Lung (tissue), 11 donors: ENCODE measurements at regions not wholly inside any gene's neighbourhood (a gene's known extent, or its start where the extent isn't known, plus 50 kb on each side); places are given as distances from the start of the nearest gene placed in this dataset.

Experiments used
- ATAC-seq: fragments of 200-7000 bp; cut with Tn5 transposase; one replicate; pipeline ENCODE4 v1.9.1; 2020; ENCODE audit warnings: moderate number of reproducible peaks; ENCODE audit not compliant: insufficient read depth, low FRiP score
- DNase-seq, 3 donors: peaks; one replicate each; pipeline ENCODE4 v3.0.0-alpha.2; 2013 to 2017
- H3K27ac ChIP-seq, 2 donors: one replicate each; pipeline ENCODE4 v1.5.1; 2013; ENCODE audit warnings: mild to moderate bottlenecking in 2 of 2, moderate library complexity in 2 of 2, control low read depth in 1 of 2, inconsistent platforms in 1 of 2, low read depth in 1 of 2, low read length in 1 of 2
- H3K27me3 ChIP-seq, 3 donors: one replicate each; pipeline ENCODE4 v1.5.1; 2013; ENCODE audit warnings: low read length in 2 of 3; ENCODE audit not compliant: control insufficient read depth in 3 of 3, insufficient read depth in 3 of 3
- H3K36me3 ChIP-seq, 4 donors: one replicate each; pipeline ENCODE4 v1.5.1; 2013; ENCODE audit warnings: low read length in 4 of 4, mild to moderate bottlenecking in 1 of 4, moderate library complexity in 1 of 4; ENCODE audit not compliant: control insufficient read depth in 4 of 4, insufficient read depth in 4 of 4
- H3K4me1 ChIP-seq, 5 donors: one replicate each; pipeline ENCODE4 v1.5.1; 2013; ENCODE audit warnings: low read length in 5 of 5, mild to moderate bottlenecking in 2 of 5, moderate library complexity in 1 of 5; ENCODE audit not compliant: control insufficient read depth in 5 of 5, insufficient read depth in 5 of 5
- H3K4me3 ChIP-seq: one replicate; pipeline ENCODE4 v1.5.1; 2013; ENCODE audit warnings: mild to moderate bottlenecking, control low read depth, moderate library complexity
- H3K9ac ChIP-seq, 2 donors: one replicate each; pipeline ENCODE4 v1.5.1; 2013; ENCODE audit warnings: low read length in 2 of 2, control low read depth in 1 of 2; ENCODE audit not compliant: insufficient read depth in 1 of 2
- H3K9me3 ChIP-seq, 4 donors: one replicate each; pipeline ENCODE4 v1.5.1; 2013; ENCODE audit warnings: low read length in 3 of 4, mild to moderate bottlenecking in 1 of 4, moderate library complexity in 1 of 4; ENCODE audit not compliant: control insufficient read depth in 4 of 4, insufficient read depth in 3 of 4
- CTCF ChIP-seq: IDR thresholded peaks from 2 replicates; pipeline ENCODE4 v1.5.1; 2012; ENCODE audit warnings: mild to moderate bottlenecking; ENCODE audit errors: control extremely low read depth, extremely low read depth
- WGBS, 2 donors: extraction: QIAGEN DNeasy Blood & Tissue Kit; methylation state at CpG; one replicate each; pipeline ENCODE4 v1.1.7; 2013; 5-methylcytosine and 5-hydroxymethylcytosine counted together
- donor health status: control.
- donor health status: control.
- donor health status: Bipolar disorder and iron deficiency.
- donor health status: healthy.
- donor health status: DM: yes; HTN: yes; CAD: no.

GRCh38 chr15:81786776-81787175 lies 259.0 kb downstream of the MEX3B start:
- Histone ChIP-seq H3K4me1 (peaks cover 0 to 10% (median 0%) of the 10 kb centered on the region in 5 donors), H3K27ac (no peak overlapping the region), H3K36me3 (no peaks in the 10 kb centered on the region), H3K4me3 (no peak overlapping the region), H3K27me3 (peaks cover 0 to 7% (median 0%) of the 10 kb centered on the region in 3 donors), H3K9ac (no peak overlapping the region), H3K9me3 (no peaks in the 10 kb centered on the region)
- no peak for TF ChIP-seq CTCF
- WGBS, 2 donors: 77 to 83% methylated on average over 4 of the region's 4 CpGs
- no peak for DNase-seq
- ATAC-seq: no peak

- Histone ChIP-seq H3K36me3 (no peaks in the 10 kb centered on the region), H3K4me1 (peaks cover 0 to 10% (median 0%) of the 10 kb centered on the region in 5 donors), H3K27me3 (peaks cover 0 to 7% (median 0%) of the 10 kb centered on the region in 3 donors), H3K9ac (no peak overlapping the region), H3K4me3 (no peak overlapping the region), H3K27ac (no peak overlapping the region), H3K9me3 (no peaks in the 10 kb centered on the region)
- 93 to 94% methylated on average over 5 of the region's 5 CpGs for WGBS, 2 donors
- TF ChIP-seq CTCF: no peak
- DNase-seq (no peak), ATAC-seq (no peak)
Observed at GRCh38 chr15:81785679-81786078, 260.1 kb downstream of the MEX3B start.

- DNase-seq: no peak
- no peak for ATAC-seq
- WGBS, 2 donors: 80 to 83% methylated on average over 4 of the region's 4 CpGs
- no peak for TF ChIP-seq CTCF
- Histone ChIP-seq H3K27ac (no peak overlapping the region), H3K9ac (no peak overlapping the region), H3K36me3 (no peaks in the 10 kb centered on the region), H3K4me3 (no peak overlapping the region), H3K27me3 (peaks cover 0 to 7% (median 0%) of the 10 kb centered on the region in 3 donors), H3K4me1 (peaks cover 0 to 10% (median 0%) of the 10 kb centered on the region in 5 donors), H3K9me3 (peaks cover 0 to 1% (median 0%) of the 10 kb centered on the region in 4 donors)
Observed at GRCh38 chr15:81785181-81785580, 260.6 kb downstream of the MEX3B start.

- Histone ChIP-seq H3K4me3 (no peak overlapping the region), H3K27ac (no peak overlapping the region), H3K9ac (no peak overlapping the region), H3K4me1 (peaks cover 0 to 10% (median 0%) of the 10 kb centered on the region in 5 donors), H3K9me3 (peaks cover 0 to 2% (median 0%) of the 10 kb centered on the region in 4 donors), H3K36me3 (no peaks in the 10 kb centered on the region), H3K27me3 (peaks cover 0 to 7% (median 0%) of the 10 kb centered on the region in 3 donors)
- TF ChIP-seq CTCF: no peak
- ATAC-seq (no peak), DNase-seq (no peak)
- 91 to 93% methylated on average over 6 of the region's 6 CpGs for WGBS, 2 donors
Observed at GRCh38 chr15:81784751-81785150, 261.1 kb downstream of the MEX3B start.
